H1 (cell line): ENCODE measurements at regions not wholly inside any gene's neighbourhood (a gene's known extent, or its start where the extent isn't known, plus 50 kb on each side); places are given as distances from the start of the nearest gene placed in this dataset.
"Not testable (repeated sequence)": the region's sequence is repeated elsewhere in the genome, so short reads cannot be mapped to it uniquely, and the experiment has no call there.

Experiments used
- CTCF ChIA-PET: fragments of 300-600 bp; sonication (Branson Sonifier 250); formaldehyde crosslinking; loops from one replicate; lab custom pipeline; 2021; ENCODE audit not compliant: partially characterized antibody; lab: Charles Lee
- POLR2A ChIA-PET: fragments of 300-600 bp; sonication (Branson Sonifier 250); formaldehyde crosslinking; loops from one replicate; lab custom pipeline; 2021; ENCODE audit warnings: inconsistent platforms; ENCODE audit not compliant: partially characterized antibody; lab: Charles Lee
- DNase-seq, 2 experiments: peaks; one replicate each; pipeline versions ENCODE4 v3.0.0 to v3.0.0-alpha.2; 2010 to 2022; ENCODE audit warnings: low spot score in 2 of 2, low read depth in 1 of 2, mixed read lengths in 1 of 2
- FAIRE-seq: peaks from 2 replicates; lab custom pipeline; 2011; peaks lifted over from hg19 to GRCh38; lab: Jason Lieb, UNC
- H2AFZ ChIP-seq: 2 replicates; pipeline ENCODE4 v1.8.1; 2012; ENCODE audit warnings: low read length, inconsistent platforms
- H2AK5ac ChIP-seq: 2 replicates; pipeline ENCODE4 v1.6.1; 2013; ENCODE audit warnings: low read depth, low read length
- H2BK120ac ChIP-seq: replicated peaks from 2 replicates; pipeline ENCODE3; 2013; ENCODE audit warnings: low read depth, low read length, inconsistent platforms
- H2BK12ac ChIP-seq: 2 replicates; pipeline ENCODE4 v1.6.1; 2013; ENCODE audit warnings: low read depth, low read length
- H2BK15ac ChIP-seq: 2 replicates; pipeline ENCODE4 v1.6.1; 2013; ENCODE audit warnings: low read length
- H2BK20ac ChIP-seq: 2 replicates; pipeline ENCODE4 v1.6.1; 2013; ENCODE audit warnings: low read length
- H2BK5ac ChIP-seq: 2 replicates; pipeline ENCODE4 v1.6.1; 2013; ENCODE audit warnings: low read depth, low read length
- H3K14ac ChIP-seq: 2 replicates; pipeline ENCODE4 v1.6.1; 2013; ENCODE audit warnings: inconsistent platforms; ENCODE audit not compliant: insufficient read length
- H3K18ac ChIP-seq: 2 replicates; pipeline ENCODE4 v1.6.1; 2013; ENCODE audit warnings: low read length; ENCODE audit errors: extremely low read depth
- H3K23ac ChIP-seq: 2 replicates; pipeline ENCODE4 v1.6.1; 2013; ENCODE audit warnings: inconsistent platforms; ENCODE audit not compliant: insufficient read length
- H3K23me2 ChIP-seq: 2 replicates; pipeline ENCODE4 v1.6.1; 2013; ENCODE audit warnings: low read depth, low read length
- H3K27ac ChIP-seq: 2 replicates; pipeline ENCODE4 v1.6.1; 2011; ENCODE audit warnings: low read depth, low read length, inconsistent platforms
- H3K27me3 ChIP-seq, 4 experiments: replicated peaks in 1 of 4; 1 replicate in 1 of 4; 2 replicates in 3 of 4; pipeline versions ENCODE4 v1.6.1 to v1.8.1; 2011 to 2013; ENCODE audit warnings: low read length in 3 of 4, mild to moderate bottlenecking in 3 of 4, inconsistent platforms in 2 of 4, mixed read lengths in 2 of 4, moderate library complexity in 1 of 4; ENCODE audit not compliant: control insufficient read depth in 3 of 4, insufficient read depth in 3 of 4; ENCODE audit errors: extremely low read depth in 1 of 4
- H3K36me3 ChIP-seq, 4 experiments: 2 replicates each; pipeline versions ENCODE4 v1.6.1 to v1.8.1; 2011 to 2013; ENCODE audit warnings: mild to moderate bottlenecking in 4 of 4, low read length in 3 of 4, moderate library complexity in 2 of 4, control low read depth in 1 of 4, inconsistent platforms in 1 of 4; ENCODE audit not compliant: insufficient read depth in 4 of 4, control insufficient read depth in 2 of 4
- H3K4ac ChIP-seq: replicated peaks from 2 replicates; pipeline ENCODE3; 2013; ENCODE audit warnings: low read length, low read depth, mixed read lengths, inconsistent platforms; ENCODE audit not compliant: insufficient read length
- H3K4me1 ChIP-seq, 4 experiments: replicated peaks in 1 of 4; 1 replicate in 1 of 4; 2 replicates in 3 of 4; pipeline versions ENCODE4 v1.6.1 to v1.8.1; 2011 to 2013; ENCODE audit warnings: low read length in 3 of 4, inconsistent platforms in 2 of 4, mixed read lengths in 1 of 4; ENCODE audit not compliant: insufficient read depth in 4 of 4, control insufficient read depth in 3 of 4
- H3K4me2 ChIP-seq, 2 experiments: 2 replicates each; pipeline versions ENCODE4 v1.6.1 to v1.8.1; 2011 to 2013; ENCODE audit warnings: low read depth in 2 of 2, low read length in 2 of 2, control low read depth in 1 of 2, inconsistent platforms in 1 of 2, mild to moderate bottlenecking in 1 of 2; ENCODE audit not compliant: insufficient read depth in 1 of 2
- H3K4me3 ChIP-seq, 4 experiments: fragments of 200-600, 300-600 bp in 1 of 4; sonication (generic), shearing (Covaris generic), sonication (Bioruptor Twin) in 1 of 4; 2 replicates each; pipeline versions ENCODE4 v1.5.1 to v1.8.1; 2011 to 2016; ENCODE audit warnings: low read length in 4 of 4, low read depth in 3 of 4, control low read depth in 2 of 4, inconsistent platforms in 2 of 4, mild to moderate bottlenecking in 2 of 4, mixed read lengths in 1 of 4, moderate library complexity in 1 of 4; ENCODE audit not compliant: insufficient read depth in 2 of 4; ENCODE audit errors: extremely low read depth in 1 of 4
- H3K56ac ChIP-seq: replicated peaks from 2 replicates; pipeline ENCODE3; 2013; ENCODE audit warnings: low read depth, mild to moderate bottlenecking, mixed read lengths, low read length, inconsistent platforms; ENCODE audit not compliant: insufficient read length
- H3K79me1 ChIP-seq: 2 replicates; pipeline ENCODE4 v1.6.1; 2013; ENCODE audit warnings: low read depth, low read length, control low read depth
- H3K79me2 ChIP-seq, 2 experiments: 2 replicates each; pipeline versions ENCODE4 v1.6.1 to v1.8.1; 2012 to 2013; ENCODE audit warnings: low read length in 2 of 2, mild to moderate bottlenecking in 2 of 2, inconsistent platforms in 1 of 2; ENCODE audit not compliant: insufficient read depth in 2 of 2, control insufficient read depth in 1 of 2
- H3K9ac ChIP-seq, 4 experiments: replicated peaks in 1 of 4; 1 replicate in 1 of 4; 2 replicates in 3 of 4; pipeline versions ENCODE4 v1.6.1 to v1.8.1; 2011 to 2013; ENCODE audit warnings: low read depth in 3 of 4, low read length in 3 of 4, control low read depth in 2 of 4, mild to moderate bottlenecking in 2 of 4, moderate library complexity in 2 of 4, inconsistent platforms in 1 of 4; ENCODE audit errors: extremely low read depth in 1 of 4
- H3K9me3 ChIP-seq, 2 experiments: 2 replicates each; pipeline versions ENCODE4 v1.6.1 to v1.8.1; 2012 to 2013; ENCODE audit warnings: mild to moderate bottlenecking in 2 of 2, moderate library complexity in 2 of 2, control low read depth in 1 of 2, inconsistent platforms in 1 of 2, low read depth in 1 of 2, low read length in 1 of 2, mixed read lengths in 1 of 2; ENCODE audit not compliant: insufficient read depth in 2 of 2
- H4K20me1 ChIP-seq, 2 experiments: replicated peaks in 1 of 2; 2 replicates each; pipeline versions ENCODE3 to v1.8.1; 2011 to 2013; ENCODE audit warnings: inconsistent platforms in 2 of 2, low read length in 2 of 2, mild to moderate bottlenecking in 1 of 2; ENCODE audit not compliant: insufficient read depth in 2 of 2, control insufficient read depth in 1 of 2
- H4K5ac ChIP-seq: 2 replicates; pipeline ENCODE4 v1.6.1; 2013; ENCODE audit warnings: low read length, low read depth, mixed read lengths, inconsistent platforms; ENCODE audit not compliant: insufficient read length
- H4K8ac ChIP-seq: 2 replicates; pipeline ENCODE4 v1.8.0; 2013; ENCODE audit warnings: mild to moderate bottlenecking, moderate library complexity, low read length, inconsistent platforms; ENCODE audit not compliant: insufficient read depth; ENCODE audit errors: extremely low read depth
- H4K91ac ChIP-seq: replicated peaks from 2 replicates; pipeline ENCODE3; 2013; ENCODE audit warnings: low read length, mixed read lengths, inconsistent platforms; ENCODE audit not compliant: insufficient read length
- NRF1 ChIP-seq: IDR thresholded peaks from 2 replicates; pipeline ENCODE4 v1.6.1; 2011; ENCODE audit warnings: mild to moderate bottlenecking, low read depth, low read length, improper control_type of control experiment
- WGBS, 2 experiments: shearing (Covaris generic) in 1 of 2; methylation state at CpG; one replicate each; pipeline versions ENCODE4 v1.1.6 to v1.1.7; 2013 to 2015; ENCODE audit warnings: low lambda C conversion rate in 2 of 2, mixed read lengths in 2 of 2, inconsistent platforms in 1 of 2, low coverage in 1 of 2, missing lambda C conversion rate in 1 of 2; ENCODE audit not compliant: insufficient replicate concordance in 2 of 2, insufficient coverage in 1 of 2, insufficient read length in 1 of 2; ENCODE audit errors: extremely low coverage in 1 of 2, missing lambda C conversion rate in 1 of 2; 5-methylcytosine and 5-hydroxymethylcytosine counted together
- TF ChIP-seq, protein P1 (sequence below): IDR thresholded peaks from 2 replicates; pipeline ENCODE4 v1.6.1; 2012; ENCODE audit warnings: low read length, inconsistent platforms
- TF ChIP-seq, protein P2 (sequence below): IDR thresholded peaks from 2 replicates; pipeline ENCODE4 v1.6.1; 2011; ENCODE audit warnings: low read depth, mild to moderate bottlenecking, low read length; ENCODE audit not compliant: insufficient read depth

DNA sequence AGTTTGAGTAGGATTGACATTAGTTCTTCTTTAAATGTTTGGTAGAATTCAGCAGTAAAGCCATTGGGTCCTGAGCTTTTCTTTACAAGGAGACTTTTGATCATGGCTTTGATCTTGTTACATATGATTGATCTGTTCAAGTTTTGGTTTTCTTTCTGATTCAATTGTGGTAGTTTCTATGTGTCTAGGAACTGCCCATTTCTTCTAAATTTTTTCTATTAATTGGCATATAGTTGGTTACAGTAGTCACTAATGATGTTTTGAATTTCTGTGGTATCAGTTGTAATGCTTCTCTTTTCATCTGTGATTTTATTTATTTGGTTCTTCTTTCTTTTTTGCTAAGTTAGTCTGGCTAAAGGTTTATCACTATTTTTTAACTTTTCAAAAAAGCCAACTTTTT, 73.3 kb upstream of the DLGAP1 start (continued):
- TF ChIP-seq, protein P1, sequence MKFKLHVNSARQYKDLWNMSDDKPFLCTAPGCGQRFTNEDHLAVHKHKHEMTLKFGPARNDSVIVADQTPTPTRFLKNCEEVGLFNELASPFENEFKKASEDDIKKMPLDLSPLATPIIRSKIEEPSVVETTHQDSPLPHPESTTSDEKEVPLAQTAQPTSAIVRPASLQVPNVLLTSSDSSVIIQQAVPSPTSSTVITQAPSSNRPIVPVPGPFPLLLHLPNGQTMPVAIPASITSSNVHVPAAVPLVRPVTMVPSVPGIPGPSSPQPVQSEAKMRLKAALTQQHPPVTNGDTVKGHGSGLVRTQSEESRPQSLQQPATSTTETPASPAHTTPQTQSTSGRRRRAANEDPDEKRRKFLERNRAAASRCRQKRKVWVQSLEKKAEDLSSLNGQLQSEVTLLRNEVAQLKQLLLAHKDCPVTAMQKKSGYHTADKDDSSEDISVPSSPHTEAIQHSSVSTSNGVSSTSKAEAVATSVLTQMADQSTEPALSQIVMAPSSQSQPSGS = no peak
- TF ChIP-seq, protein P2, sequence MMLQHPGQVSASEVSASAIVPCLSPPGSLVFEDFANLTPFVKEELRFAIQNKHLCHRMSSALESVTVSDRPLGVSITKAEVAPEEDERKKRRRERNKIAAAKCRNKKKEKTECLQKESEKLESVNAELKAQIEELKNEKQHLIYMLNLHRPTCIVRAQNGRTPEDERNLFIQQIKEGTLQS = no peak
- TF ChIP-seq NRF1 = no peak

- H3K79me1 ChIP-seq, H2BK5ac ChIP-seq, H3K56ac ChIP-seq, H2BK20ac ChIP-seq, H3K23me2 ChIP-seq, H2AK5ac ChIP-seq, H4K20me1 ChIP-seq, H3K4ac ChIP-seq, DNase-seq, H4K91ac ChIP-seq, POLR2A ChIA-PET, H3K4me1 ChIP-seq, H3K36me3 ChIP-seq, FAIRE-seq, H3K27me3 ChIP-seq, H2BK15ac ChIP-seq, H3K23ac ChIP-seq, H3K9ac ChIP-seq, CTCF ChIA-PET, H3K79me2 ChIP-seq, H4K5ac ChIP-seq, H2BK120ac ChIP-seq, H3K27ac ChIP-seq, H3K4me2 ChIP-seq, H4K8ac ChIP-seq, H2BK12ac ChIP-seq, H3K14ac ChIP-seq, H3K18ac ChIP-seq, H3K4me3 ChIP-seq: not testable (repeated sequence)
- Histone ChIP-seq H3K9me3 (peaks cover 11 to 14% of the 10 kb centered on the region in 2 experiments), H2AFZ (peak overlapping the region; percentile 17; the same call in 1 of the 2 replicates)
- 78% methylated on average over 10 of the region's 10 CpGs; no CpG with 5 or more reads in 1 of the 2 experiments for WGBS, 2 experiments
Measured at GRCh38 chr18:4527826-4528225, 72.7 kb upstream of the DLGAP1 start.
